ENCODE measurements at regions not wholly inside any gene's neighbourhood (a gene's known extent, or its start where the extent isn't known, plus 50 kb on each side); places are given as distances from the start of the nearest gene placed in this dataset.
"Not testable (repeated sequence)": the region's sequence is repeated elsewhere in the genome, so short reads cannot be mapped to it uniquely, and the experiment has no call there.

GRCh38 chr1:70556541-70556940 lies 145.5 kb downstream of the CTH start:
- no peak for DNase-seq

- no peak for DNase-seq
These were observed 156.1 kb downstream of the CTH start for GRCh38 chr1:70567167-70567566.

- no peak for DNase-seq
These were observed 160.1 kb downstream of the CTH start for GRCh38 chr1:70571191-70571590.

GRCh38 chr1:70573317-70573843 lies 162.3 kb downstream of the CTH start:
- DNase-seq, result no peak

GRCh38 chr1:70581661-70582060 lies 170.6 kb downstream of the CTH start:
- DNase-seq, result no peak

- DNase-seq, result no peak
These were observed 172.5 kb downstream of the CTH start for GRCh38 chr1:70583522-70583921.

- no peak for DNase-seq
These were observed 175.0 kb downstream of the CTH start for GRCh38 chr1:70586046-70586445.

GRCh38 chr1:70587872-70588366 lies 176.9 kb downstream of the CTH start:
- DNase-seq, result no peak

- DNase-seq, result not testable (repeated sequence)
These were observed 182.5 kb downstream of the CTH start for GRCh38 chr1:70593551-70593950.

GRCh38 chr1:70608815-70609214 lies 197.7 kb downstream of the CTH start:
- no peak for DNase-seq

- not testable (repeated sequence) for DNase-seq
These were observed 199.1 kb downstream of the CTH start for GRCh38 chr1:70610164-70610563.

GRCh38 chr1:70616946-70617345 lies 205.9 kb downstream of the CTH start:
- no peak for DNase-seq

GRCh38 chr1:70617728-70618127 lies 206.7 kb downstream of the CTH start:
- no peak for DNase-seq

- no peak for DNase-seq
These were observed 216.8 kb downstream of the CTH start for GRCh38 chr1:70627910-70628309.

GRCh38 chr1:70628973-70629372 lies 217.9 kb downstream of the CTH start:
- DNase-seq, result no peak

GRCh38 chr1:70633004-70633403 lies 221.9 kb downstream of the CTH start:
- DNase-seq, result no peak

GRCh38 chr1:70635868-70636267 lies 224.8 kb downstream of the CTH start:
- DNase-seq, result no peak

- DNase-seq, result no peak
These were observed 230.8 kb downstream of the CTH start for GRCh38 chr1:70641868-70642267.

- peak; percentile 4 for DNase-seq
These were observed 245.3 kb downstream of the CTH start for GRCh38 chr1:70656361-70656760.

- DNase-seq, result no peak
These were observed 248.8 kb downstream of the CTH start for GRCh38 chr1:70659891-70660290.

GRCh38 chr1:70666381-70667140 lies 255.5 kb downstream of the CTH start:
- no peak for DNase-seq

- no peak for DNase-seq
These were observed 256.6 kb downstream of the CTH start for GRCh38 chr1:70667494-70668170.

- no peak for DNase-seq
These were observed 259.9 kb downstream of the CTH start for GRCh38 chr1:70671006-70671405.
